D721Med (cell line): ENCODE measurements at regions not wholly inside any gene's neighbourhood (a gene's known extent, or its start where the extent isn't known, plus 50 kb on each side); places are given as distances from the start of the nearest gene placed in this dataset.

ENCODE experiments used
- DNase-seq: peaks from one replicate; pipeline ENCODE4 v3.0.0; 2011; ENCODE audit warnings: low spot score; ENCODE audit not compliant: insufficient read length
- FAIRE-seq: peaks from 2 replicates; lab custom pipeline; 2011; peaks lifted over from hg19 to GRCh38; lab: Jason Lieb, UNC
- CTCF ChIP-seq: IDR thresholded peaks from 2 replicates; pipeline ENCODE4 v1.5.1; 2012; ENCODE audit warnings: mild to moderate bottlenecking, control low read depth; ENCODE audit not compliant: insufficient read depth; ENCODE audit errors: missing control alignments

- no peak for FAIRE-seq
- no peak for TF ChIP-seq CTCF
- DNase-seq: no peak
Observed at GRCh38 chr3:72309661-72310418, 524.9 kb upstream of the PROK2 start.

GRCh38 chr3:72308641-72309040, 523.7 kb upstream of the PROK2 start:
- FAIRE-seq (no peak), DNase-seq (no peak)
- no peak for TF ChIP-seq CTCF

GRCh38 chr3:72307438-72308115, 522.6 kb upstream of the PROK2 start:
- no peak for FAIRE-seq
- no peak for TF ChIP-seq CTCF
- no peak for DNase-seq

- no peak for TF ChIP-seq CTCF
- no peak for DNase-seq
- no peak for FAIRE-seq
Observed at GRCh38 chr3:72306800-72307341, 521.9 kb upstream of the PROK2 start.

- FAIRE-seq (peak; percentile 90), DNase-seq (peak; percentile 95)
Observed at GRCh38 chr3:72303926-72304325, 519.0 kb upstream of the PROK2 start.

GRCh38 chr3:72301779-72302178, 516.8 kb upstream of the PROK2 start:
- DNase-seq (no peak), FAIRE-seq (no peak)
- TF ChIP-seq CTCF: no peak

More at GRCh38 chr3:72303926-72304325, 519.0 kb upstream of the PROK2 start:
- TF ChIP-seq CTCF: no peak
